HG03520 (cell line): ENCODE measurements at regions not wholly inside any gene's neighbourhood (a gene's known extent, or its start where the extent isn't known, plus 50 kb on each side); places are given as distances from the start of the nearest gene placed in this dataset.

ENCODE experiments used
- ATAC-seq: cut with Tn5 transposase; IDR thresholded peaks from one replicate; pipeline ENCODE4 v1.9.1; 2021; ENCODE audit warnings: mild to moderate bottlenecking, moderate library complexity; ENCODE audit not compliant: unreplicated experiment

GRCh38 chr12:72082986-72083820 lies 144.6 kb downstream of the TPH2 start:
- ATAC-seq: no peak

- no peak for ATAC-seq
Observed at GRCh38 chr12:72084061-72084460, 145.4 kb downstream of the TPH2 start.

GRCh38 chr12:72084880-72085279 lies 146.2 kb downstream of the TPH2 start:
- ATAC-seq: no peak

GRCh38 chr12:72089678-72090077 lies 151.0 kb downstream of the TPH2 start:
- ATAC-seq: no peak

GRCh38 chr12:72093424-72093823 lies 154.8 kb downstream of the TPH2 start:
- no peak for ATAC-seq

GRCh38 chr12:72093930-72094329 lies 155.3 kb downstream of the TPH2 start:
- ATAC-seq: no peak

- ATAC-seq: no peak
Observed at GRCh38 chr12:72094490-72094889, 155.8 kb downstream of the TPH2 start.

- ATAC-seq: no peak
Observed at GRCh38 chr12:72095025-72095424, 156.4 kb downstream of the TPH2 start.

- ATAC-seq: no peak
Observed at GRCh38 chr12:72098622-72099021, 160.0 kb downstream of the TPH2 start.

- no peak for ATAC-seq
Observed at GRCh38 chr12:72100854-72101253, 162.2 kb downstream of the TPH2 start.

GRCh38 chr12:72102150-72102549 lies 163.5 kb downstream of the TPH2 start:
- no peak for ATAC-seq

GRCh38 chr12:72105849-72106248 lies 166.3 kb upstream of the TRHDE start:
- ATAC-seq: no peak

- ATAC-seq: no peak
Observed at GRCh38 chr12:72110937-72111650, 161.1 kb upstream of the TRHDE start.

GRCh38 chr12:72111706-72112105 lies 160.5 kb upstream of the TRHDE start:
- ATAC-seq: no peak

- no peak for ATAC-seq
Observed at GRCh38 chr12:72133497-72134055, 138.6 kb upstream of the TRHDE start.

GRCh38 chr12:72134246-72135020 lies 137.7 kb upstream of the TRHDE start:
- ATAC-seq: no peak

- ATAC-seq: no peak
Observed at GRCh38 chr12:72135021-72135301, 137.2 kb upstream of the TRHDE start.

GRCh38 chr12:72136792-72137191 lies 135.4 kb upstream of the TRHDE start:
- ATAC-seq: no peak

GRCh38 chr12:72139411-72139810 lies 132.8 kb upstream of the TRHDE start:
- no peak for ATAC-seq

- ATAC-seq: peak; percentile 99
Observed at GRCh38 chr12:72141381-72141780, 130.8 kb upstream of the TRHDE start.

GRCh38 chr12:72144553-72144952 lies 127.6 kb upstream of the TRHDE start:
- ATAC-seq: no peak
